Liver (tissue), 8 donors: ENCODE measurements at regions not wholly inside any gene's neighbourhood (a gene's known extent, or its start where the extent isn't known, plus 50 kb on each side); places are given as distances from the start of the nearest gene placed in this dataset.

Experiments used
- DNase-seq: peaks from one replicate; pipeline ENCODE4 v3.0.0-alpha.2; 2017; ENCODE audit warnings: low spot score
- H3K27ac ChIP-seq, 2 donors: one replicate each; pipeline ENCODE4 v1.7.0; 2013; ENCODE audit warnings: inconsistent platforms in 2 of 2, low read length in 2 of 2, control low read depth in 1 of 2, low read depth in 1 of 2, mild to moderate bottlenecking in 1 of 2
- H3K27me3 ChIP-seq, 4 donors: one replicate each; pipeline versions ENCODE4 v1.6.1 to v1.7.0; 2013; ENCODE audit warnings: low read length in 3 of 4, inconsistent platforms in 1 of 4, mild to moderate bottlenecking in 1 of 4, moderate library complexity in 1 of 4; ENCODE audit not compliant: control insufficient read depth in 4 of 4, insufficient read depth in 4 of 4
- H3K36me3 ChIP-seq, 4 donors: one replicate each; pipeline versions ENCODE4 v1.6.1 to v1.7.0; 2013; ENCODE audit warnings: low read length in 3 of 4, mild to moderate bottlenecking in 3 of 4, low read depth in 1 of 4, moderate library complexity in 1 of 4; ENCODE audit not compliant: control insufficient read depth in 4 of 4, insufficient read depth in 3 of 4
- H3K4me1 ChIP-seq, 4 donors: one replicate each; pipeline versions ENCODE4 v1.6.1 to v1.7.0; 2013; ENCODE audit warnings: low read length in 3 of 4, mild to moderate bottlenecking in 3 of 4, moderate library complexity in 1 of 4; ENCODE audit not compliant: control insufficient read depth in 4 of 4, insufficient read depth in 4 of 4
- H3K4me3 ChIP-seq, 3 donors: one replicate each; pipeline versions ENCODE4 v1.6.1 to v1.7.0; 2013; ENCODE audit warnings: low read length in 3 of 3, control low read depth in 1 of 3, low read depth in 1 of 3, mild to moderate bottlenecking in 1 of 3
- H3K9ac ChIP-seq, 2 donors: one replicate each; pipeline ENCODE4 v1.7.0; 2013; ENCODE audit warnings: low read length in 2 of 2, mild to moderate bottlenecking in 2 of 2, moderate library complexity in 2 of 2, control low read depth in 1 of 2, low read depth in 1 of 2
- H3K9me3 ChIP-seq, 4 donors: one replicate each; pipeline versions ENCODE4 v1.6.1 to v1.7.0; 2013; ENCODE audit warnings: low read length in 3 of 4; ENCODE audit not compliant: control insufficient read depth in 4 of 4
- ATF3 ChIP-seq: IDR thresholded peaks from 2 replicates; pipeline ENCODE4 v1.6.1; 2016; ENCODE audit warnings: antibody characterized with exemption
- CTCF ChIP-seq: fragments of 150-350 bp; IDR thresholded peaks from 2 replicates; pipeline ENCODE4 v1.5.1; 2017; ENCODE audit warnings: improper control_type of control experiment, low read depth, low read length; ENCODE audit not compliant: missing input control
- EGR1 ChIP-seq, 2 donors: IDR thresholded peaks; 2 replicates each; pipeline ENCODE4 v1.6.1; 2016 to 2018; ENCODE audit warnings: antibody characterized with exemption in 2 of 2, low read depth in 2 of 2
- FOXA1 ChIP-seq: IDR thresholded peaks from 2 replicates; pipeline ENCODE4 v1.6.1; 2016; ENCODE audit warnings: antibody characterized with exemption
- FOXA2 ChIP-seq: IDR thresholded peaks from 2 replicates; pipeline ENCODE4 v1.6.1; 2016; ENCODE audit warnings: antibody characterized with exemption
- GABPA ChIP-seq, 2 donors: IDR thresholded peaks in 1 of 2; conservative IDR thresholded peaks in 1 of 2; 2 replicates each; pipeline ENCODE4 v1.6.1; 2016; ENCODE audit warnings: antibody characterized with exemption in 2 of 2, mild to moderate bottlenecking in 1 of 2, moderate library complexity in 1 of 2
- HNF4A ChIP-seq, 2 donors: conservative IDR thresholded peaks; 2 replicates each; pipeline ENCODE4 v1.6.1; 2016; ENCODE audit warnings: antibody characterized with exemption in 2 of 2, mild to moderate bottlenecking in 2 of 2
- JUND ChIP-seq, 2 donors: IDR thresholded peaks; 2 replicates each; pipeline ENCODE4 v1.6.1; 2016; ENCODE audit warnings: antibody characterized with exemption in 2 of 2
- MAX ChIP-seq: IDR thresholded peaks from 2 replicates; pipeline ENCODE4 v1.6.1; 2016; ENCODE audit warnings: antibody characterized with exemption
- NR2F2 ChIP-seq: IDR thresholded peaks from 2 replicates; pipeline ENCODE4 v1.6.1; 2016; ENCODE audit warnings: antibody characterized with exemption
- RAD21 ChIP-seq, 2 donors: IDR thresholded peaks; 2 replicates each; pipeline ENCODE4 v1.6.1; 2016; ENCODE audit warnings: antibody characterized with exemption in 2 of 2, mild to moderate bottlenecking in 2 of 2
- REST ChIP-seq: IDR thresholded peaks from 2 replicates; pipeline ENCODE4 v1.6.1; 2016; ENCODE audit warnings: antibody characterized with exemption, mild to moderate bottlenecking
- RXRA ChIP-seq, 2 donors: IDR thresholded peaks; 2 replicates each; pipeline ENCODE4 v1.6.1; 2017 to 2018; ENCODE audit warnings: antibody characterized with exemption in 2 of 2, mild to moderate bottlenecking in 1 of 2
- SP1 ChIP-seq: IDR thresholded peaks from 2 replicates; pipeline ENCODE4 v1.6.1; 2018; ENCODE audit warnings: antibody characterized with exemption, mild to moderate bottlenecking
- TAF1 ChIP-seq: conservative IDR thresholded peaks from 2 replicates; pipeline ENCODE4 v1.6.1; 2016; ENCODE audit warnings: antibody characterized with exemption, mild to moderate bottlenecking
- YY1 ChIP-seq: IDR thresholded peaks from 2 replicates; pipeline ENCODE4 v1.6.1; 2016; ENCODE audit warnings: antibody characterized with exemption, mild to moderate bottlenecking
- ZBTB33 ChIP-seq: IDR thresholded peaks from 2 replicates; pipeline ENCODE4 v1.6.1; 2016; ENCODE audit warnings: antibody characterized with exemption
- WGBS: extraction: QIAGEN DNeasy Blood & Tissue Kit; methylation state at CpG from one replicate; pipeline ENCODE4 v1.1.7; 2013; 5-methylcytosine and 5-hydroxymethylcytosine counted together
- donor health status: healthy.
- donor health status: healthy.
- donor health status: healthy.
- donor health status: healthy.
- donor health status: healthy.

- Histone ChIP-seq H3K4me3 (no peak overlapping the region), H3K4me1 (peaks cover 5 to 35% (median 20%) of the 10 kb centered on the region in 4 donors), H3K27ac (no peak overlapping the region), H3K27me3 (no peaks in the 10 kb centered on the region), H3K9me3 (no peaks in the 10 kb centered on the region), H3K36me3 (no peaks in the 10 kb centered on the region), H3K9ac (no peak overlapping the region)
- DNase-seq = no peak
- TF ChIP-seq JUND (IDR thresholded peaks at IDR 0.05) (no peak), CTCF (no peak), ZBTB33 (no peak), TAF1 (no peak), FOXA2 (no peak), GABPA (IDR thresholded peaks at IDR 0.05 in 1 of 2, conservative IDR thresholded peaks at IDR 0.05 in 1 of 2) (no peak), YY1 (no peak), SP1 (no peak), EGR1 (IDR thresholded peaks at IDR 0.05; ENCODE audit: low read depth in 2 of 2) (no peak), NR2F2 (no peak), RAD21 (IDR thresholded peaks at IDR 0.05) (no peak), FOXA1 (no peak), REST (no peak), RXRA (IDR thresholded peaks at IDR 0.05) (no peak), MAX (no peak), HNF4A (conservative IDR thresholded peaks at IDR 0.05) (no peak), ATF3 (no peak)
These were observed 160.9 kb upstream of the NR3C1 start for GRCh38 chr5:143564417-143564816.

GRCh38 chr5:143562935-143563334 is 159.4 kb upstream of the NR3C1 start:
- Histone ChIP-seq H3K27ac (peak overlapping the region; percentile 63 to 80), H3K4me1 (peaks cover 5 to 32% (median 20%) of the 10 kb centered on the region in 4 donors), H3K9me3 (no peaks in the 10 kb centered on the region), H3K36me3 (no peaks in the 10 kb centered on the region), H3K9ac (no peak overlapping the region), H3K4me3 (no peak overlapping the region), H3K27me3 (no peaks in the 10 kb centered on the region)
- DNase-seq = no peak
- WGBS = 14% methylated on average over 4 of the region's 4 CpGs
- TF ChIP-seq MAX = peak; percentile 71
- no peak for TF ChIP-seq CTCF
- TF ChIP-seq HNF4A (conservative IDR thresholded peaks at IDR 0.05) = peak; percentile 57 to 60
- TF ChIP-seq TAF1 = no peak
- TF ChIP-seq FOXA1 = no peak
- peak; percentile 59 to 71 for TF ChIP-seq JUND (IDR thresholded peaks at IDR 0.05)
- peak in 1 of 2 donors; percentile 64 for TF ChIP-seq RAD21 (IDR thresholded peaks at IDR 0.05)
- TF ChIP-seq EGR1 (IDR thresholded peaks at IDR 0.05; ENCODE audit: low read depth in 2 of 2) = peak in 1 of 2 donors; percentile 39
- no peak for TF ChIP-seq NR2F2
- peak; percentile 75 for TF ChIP-seq ATF3
- TF ChIP-seq YY1 = peak; percentile 72
- TF ChIP-seq RXRA (IDR thresholded peaks at IDR 0.05) = peak; percentile 58 to 75
